H1 (cell line): ENCODE measurements at regions not wholly inside any gene's neighbourhood (a gene's known extent, or its start where the extent isn't known, plus 50 kb on each side); places are given as distances from the start of the nearest gene placed in this dataset.

ENCODE experiments used
- CTCF ChIA-PET: fragments of 300-600 bp; sonication (Branson Sonifier 250); formaldehyde crosslinking; loops from one replicate; lab custom pipeline; 2021; ENCODE audit not compliant: partially characterized antibody; lab: Charles Lee
- POLR2A ChIA-PET: fragments of 300-600 bp; sonication (Branson Sonifier 250); formaldehyde crosslinking; loops from one replicate; lab custom pipeline; 2021; ENCODE audit warnings: inconsistent platforms; ENCODE audit not compliant: partially characterized antibody; lab: Charles Lee
- DNase-seq, 2 experiments: peaks; one replicate each; pipeline versions ENCODE4 v3.0.0 to v3.0.0-alpha.2; 2010 to 2022; ENCODE audit warnings: low spot score in 2 of 2, low read depth in 1 of 2, mixed read lengths in 1 of 2
- FAIRE-seq: peaks from 2 replicates; lab custom pipeline; 2011; peaks lifted over from hg19 to GRCh38; lab: Jason Lieb, UNC
- H2AFZ ChIP-seq: 2 replicates; pipeline ENCODE4 v1.8.1; 2012; ENCODE audit warnings: low read length, inconsistent platforms
- H2AK5ac ChIP-seq: 2 replicates; pipeline ENCODE4 v1.6.1; 2013; ENCODE audit warnings: low read depth, low read length
- H2BK120ac ChIP-seq: replicated peaks from 2 replicates; pipeline ENCODE3; 2013; ENCODE audit warnings: low read depth, low read length, inconsistent platforms
- H2BK12ac ChIP-seq: 2 replicates; pipeline ENCODE4 v1.6.1; 2013; ENCODE audit warnings: low read depth, low read length
- H2BK15ac ChIP-seq: 2 replicates; pipeline ENCODE4 v1.6.1; 2013; ENCODE audit warnings: low read length
- H2BK20ac ChIP-seq: 2 replicates; pipeline ENCODE4 v1.6.1; 2013; ENCODE audit warnings: low read length
- H2BK5ac ChIP-seq: 2 replicates; pipeline ENCODE4 v1.6.1; 2013; ENCODE audit warnings: low read depth, low read length
- H3K14ac ChIP-seq: 2 replicates; pipeline ENCODE4 v1.6.1; 2013; ENCODE audit warnings: inconsistent platforms; ENCODE audit not compliant: insufficient read length
- H3K18ac ChIP-seq: 2 replicates; pipeline ENCODE4 v1.6.1; 2013; ENCODE audit warnings: low read length; ENCODE audit errors: extremely low read depth
- H3K23ac ChIP-seq: 2 replicates; pipeline ENCODE4 v1.6.1; 2013; ENCODE audit warnings: inconsistent platforms; ENCODE audit not compliant: insufficient read length
- H3K23me2 ChIP-seq: 2 replicates; pipeline ENCODE4 v1.6.1; 2013; ENCODE audit warnings: low read depth, low read length
- H3K27ac ChIP-seq: 2 replicates; pipeline ENCODE4 v1.6.1; 2011; ENCODE audit warnings: low read depth, low read length, inconsistent platforms
- H3K27me3 ChIP-seq, 4 experiments: replicated peaks in 1 of 4; 1 replicate in 1 of 4; 2 replicates in 3 of 4; pipeline versions ENCODE4 v1.6.1 to v1.8.1; 2011 to 2013; ENCODE audit warnings: low read length in 3 of 4, mild to moderate bottlenecking in 3 of 4, inconsistent platforms in 2 of 4, mixed read lengths in 2 of 4, moderate library complexity in 1 of 4; ENCODE audit not compliant: control insufficient read depth in 3 of 4, insufficient read depth in 3 of 4; ENCODE audit errors: extremely low read depth in 1 of 4
- H3K36me3 ChIP-seq, 4 experiments: 2 replicates each; pipeline versions ENCODE4 v1.6.1 to v1.8.1; 2011 to 2013; ENCODE audit warnings: mild to moderate bottlenecking in 4 of 4, low read length in 3 of 4, moderate library complexity in 2 of 4, control low read depth in 1 of 4, inconsistent platforms in 1 of 4; ENCODE audit not compliant: insufficient read depth in 4 of 4, control insufficient read depth in 2 of 4
- H3K4ac ChIP-seq: replicated peaks from 2 replicates; pipeline ENCODE3; 2013; ENCODE audit warnings: low read length, low read depth, mixed read lengths, inconsistent platforms; ENCODE audit not compliant: insufficient read length
- H3K4me1 ChIP-seq, 4 experiments: replicated peaks in 1 of 4; 1 replicate in 1 of 4; 2 replicates in 3 of 4; pipeline versions ENCODE4 v1.6.1 to v1.8.1; 2011 to 2013; ENCODE audit warnings: low read length in 3 of 4, inconsistent platforms in 2 of 4, mixed read lengths in 1 of 4; ENCODE audit not compliant: insufficient read depth in 4 of 4, control insufficient read depth in 3 of 4
- H3K4me2 ChIP-seq, 2 experiments: 2 replicates each; pipeline versions ENCODE4 v1.6.1 to v1.8.1; 2011 to 2013; ENCODE audit warnings: low read depth in 2 of 2, low read length in 2 of 2, control low read depth in 1 of 2, inconsistent platforms in 1 of 2, mild to moderate bottlenecking in 1 of 2; ENCODE audit not compliant: insufficient read depth in 1 of 2
- H3K4me3 ChIP-seq, 4 experiments: fragments of 200-600, 300-600 bp in 1 of 4; sonication (generic), shearing (Covaris generic), sonication (Bioruptor Twin) in 1 of 4; 2 replicates each; pipeline versions ENCODE4 v1.5.1 to v1.8.1; 2011 to 2016; ENCODE audit warnings: low read length in 4 of 4, low read depth in 3 of 4, control low read depth in 2 of 4, inconsistent platforms in 2 of 4, mild to moderate bottlenecking in 2 of 4, mixed read lengths in 1 of 4, moderate library complexity in 1 of 4; ENCODE audit not compliant: insufficient read depth in 2 of 4; ENCODE audit errors: extremely low read depth in 1 of 4
- H3K56ac ChIP-seq: replicated peaks from 2 replicates; pipeline ENCODE3; 2013; ENCODE audit warnings: low read depth, mild to moderate bottlenecking, mixed read lengths, low read length, inconsistent platforms; ENCODE audit not compliant: insufficient read length
- H3K79me1 ChIP-seq: 2 replicates; pipeline ENCODE4 v1.6.1; 2013; ENCODE audit warnings: low read depth, low read length, control low read depth
- H3K79me2 ChIP-seq, 2 experiments: 2 replicates each; pipeline versions ENCODE4 v1.6.1 to v1.8.1; 2012 to 2013; ENCODE audit warnings: low read length in 2 of 2, mild to moderate bottlenecking in 2 of 2, inconsistent platforms in 1 of 2; ENCODE audit not compliant: insufficient read depth in 2 of 2, control insufficient read depth in 1 of 2
- H3K9ac ChIP-seq, 4 experiments: replicated peaks in 1 of 4; 1 replicate in 1 of 4; 2 replicates in 3 of 4; pipeline versions ENCODE4 v1.6.1 to v1.8.1; 2011 to 2013; ENCODE audit warnings: low read depth in 3 of 4, low read length in 3 of 4, control low read depth in 2 of 4, mild to moderate bottlenecking in 2 of 4, moderate library complexity in 2 of 4, inconsistent platforms in 1 of 4; ENCODE audit errors: extremely low read depth in 1 of 4
- H3K9me3 ChIP-seq, 2 experiments: 2 replicates each; pipeline versions ENCODE4 v1.6.1 to v1.8.1; 2012 to 2013; ENCODE audit warnings: mild to moderate bottlenecking in 2 of 2, moderate library complexity in 2 of 2, control low read depth in 1 of 2, inconsistent platforms in 1 of 2, low read depth in 1 of 2, low read length in 1 of 2, mixed read lengths in 1 of 2; ENCODE audit not compliant: insufficient read depth in 2 of 2
- H4K20me1 ChIP-seq, 2 experiments: replicated peaks in 1 of 2; 2 replicates each; pipeline versions ENCODE3 to v1.8.1; 2011 to 2013; ENCODE audit warnings: inconsistent platforms in 2 of 2, low read length in 2 of 2, mild to moderate bottlenecking in 1 of 2; ENCODE audit not compliant: insufficient read depth in 2 of 2, control insufficient read depth in 1 of 2
- H4K5ac ChIP-seq: 2 replicates; pipeline ENCODE4 v1.6.1; 2013; ENCODE audit warnings: low read length, low read depth, mixed read lengths, inconsistent platforms; ENCODE audit not compliant: insufficient read length
- H4K8ac ChIP-seq: 2 replicates; pipeline ENCODE4 v1.8.0; 2013; ENCODE audit warnings: mild to moderate bottlenecking, moderate library complexity, low read length, inconsistent platforms; ENCODE audit not compliant: insufficient read depth; ENCODE audit errors: extremely low read depth
- H4K91ac ChIP-seq: replicated peaks from 2 replicates; pipeline ENCODE3; 2013; ENCODE audit warnings: low read length, mixed read lengths, inconsistent platforms; ENCODE audit not compliant: insufficient read length
- CREB1 ChIP-seq: IDR thresholded peaks from 2 replicates; pipeline ENCODE4 v1.6.1; 2012; ENCODE audit warnings: inconsistent platforms
- JUN ChIP-seq: IDR thresholded peaks from 2 replicates; pipeline ENCODE4 v1.6.1; 2011; ENCODE audit warnings: low read depth, mild to moderate bottlenecking, improper control_type of control experiment, low read length
- JUND ChIP-seq: IDR thresholded peaks from 2 replicates; pipeline ENCODE4 v1.6.1; 2011; ENCODE audit warnings: mild to moderate bottlenecking, improper control_type of control experiment, low read length
- KDM1A ChIP-seq: fragments of 200-600, 300-600 bp; sonication (generic); IDR thresholded peaks from 2 replicates; pipeline ENCODE4 v1.7.1; 2016; ENCODE audit warnings: mild to moderate bottlenecking, low read length, borderline replicate concordance
- KDM5A ChIP-seq: fragments of 200-600 bp; IDR thresholded peaks from 2 replicates; pipeline ENCODE4 v1.7.1; 2012; ENCODE audit warnings: mild to moderate bottlenecking, low read length, inconsistent platforms, mixed read lengths
- NRF1 ChIP-seq: IDR thresholded peaks from 2 replicates; pipeline ENCODE4 v1.6.1; 2011; ENCODE audit warnings: mild to moderate bottlenecking, low read depth, low read length, improper control_type of control experiment
- POU5F1 ChIP-seq: IDR thresholded peaks from 2 replicates; pipeline ENCODE4 v1.6.1; 2011; ENCODE audit warnings: low read depth, mild to moderate bottlenecking, low read length, moderate library complexity
- RNF2 ChIP-seq: fragments of 200-900, 300-1000 bp; sonication (generic); IDR thresholded peaks from 2 replicates; pipeline ENCODE4 v1.7.1; 2016; ENCODE audit warnings: borderline replicate concordance, low read depth, mild to moderate bottlenecking, antibody characterized with exemption, low read length; ENCODE audit not compliant: poor library complexity, severe bottlenecking; ENCODE audit errors: missing control alignments
- SAP30 ChIP-seq: fragments of 300-600 bp; sonication (generic); IDR thresholded peaks from 2 replicates; pipeline ENCODE4 v1.7.1; 2012; ENCODE audit warnings: low read length, moderate library complexity, mild to moderate bottlenecking, inconsistent platforms; ENCODE audit not compliant: insufficient read depth, insufficient replicate concordance
- SP1 ChIP-seq: IDR thresholded peaks from 2 replicates; pipeline ENCODE4 v1.6.1; 2011; ENCODE audit warnings: low read depth, low read length
- TAF7 ChIP-seq: optimal IDR thresholded peaks from 2 replicates; pipeline ENCODE3; 2011; ENCODE audit warnings: low read depth, mild to moderate bottlenecking, inconsistent platforms, low read length, moderate library complexity, borderline replicate concordance
- TBP ChIP-seq: IDR thresholded peaks from 2 replicates; pipeline ENCODE4 v1.6.1; 2011; ENCODE audit warnings: low read depth, low read length, improper control_type of control experiment
- TCF12 ChIP-seq: IDR thresholded peaks from 2 replicates; pipeline ENCODE4 v1.6.1; 2011; ENCODE audit warnings: low read depth, mild to moderate bottlenecking, low read length
- TEAD4 ChIP-seq: IDR thresholded peaks from 2 replicates; pipeline ENCODE4 v1.6.1; 2012; ENCODE audit warnings: low read depth, low read length, inconsistent platforms, mixed read lengths
- YY1 ChIP-seq: IDR thresholded peaks from 2 replicates; pipeline ENCODE4 v1.6.1; 2011; ENCODE audit warnings: low read depth, mild to moderate bottlenecking, low read length

DNA sequence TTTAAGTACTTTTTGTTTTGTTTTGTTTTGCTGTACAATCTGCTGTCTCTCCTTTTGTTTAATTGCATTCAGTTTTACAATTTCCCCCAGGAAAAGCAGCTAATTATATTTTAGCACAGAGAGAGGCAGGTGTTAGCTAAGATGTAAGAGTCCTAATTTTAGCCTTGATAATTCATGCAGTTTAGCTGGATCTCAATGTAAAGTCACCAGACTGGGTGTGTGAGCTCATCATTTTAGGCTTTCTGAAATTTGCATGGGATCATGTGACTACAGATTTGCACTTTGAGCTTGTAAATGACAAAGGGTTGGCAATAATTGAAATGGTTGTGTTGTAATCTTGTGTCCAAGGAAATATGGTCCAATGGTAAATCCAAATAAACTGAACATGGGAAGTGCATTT lies 68.5 kb downstream of the ETAA1 start:
- DNase-seq (no peak), FAIRE-seq (no peak)
- H3K27me3 ChIP-seq, result no peaks in the 10 kb centered on the region
- H4K8ac ChIP-seq, result no peak overlapping the region
- no peak overlapping the region for H2AFZ ChIP-seq
- no peak overlapping the region for H3K18ac ChIP-seq
- no peak overlapping the region for H3K27ac ChIP-seq
- H4K91ac ChIP-seq, result no peak overlapping the region
- no peak overlapping the region for H3K9ac ChIP-seq
- H3K56ac ChIP-seq, result no peak overlapping the region
- no peaks in the 10 kb centered on the region for H3K9me3 ChIP-seq
- H3K79me1 ChIP-seq, result no peaks in the 10 kb centered on the region
- H2BK15ac ChIP-seq, result no peak overlapping the region
- ChIA-PET CTCF (interaction anchor here (0.6 to 1.7 kb wide), 3 partner anchors 10 to 450 kb away, joined by 3 to 8 read pairs (median 5); no protein-coding TSS in a partner anchor), POLR2A (no interaction called here)
- H2BK5ac ChIP-seq, result no peak overlapping the region
- no peaks in the 10 kb centered on the region for H3K4me1 ChIP-seq
- H3K4ac ChIP-seq, result no peak overlapping the region
- TF ChIP-seq SAP30, result no peak
- TF ChIP-seq NRF1, result no peak
- TF ChIP-seq TBP, result no peak
- no peak for TF ChIP-seq KDM1A
- no peak for TF ChIP-seq RNF2
- TF ChIP-seq POU5F1, result no peak
- TF ChIP-seq KDM5A, result no peak
- no peak for TF ChIP-seq CREB1
- no peak for TF ChIP-seq TEAD4
- no peak for TF ChIP-seq JUN
- no peak for TF ChIP-seq TCF12
- no peak for TF ChIP-seq SP1
- TF ChIP-seq JUND, result no peak
- no peak for TF ChIP-seq TAF7
- TF ChIP-seq YY1, result no peak
- H3K4me2 ChIP-seq, result no peak overlapping the region
- H3K14ac ChIP-seq, result no peak overlapping the region
- H4K20me1 ChIP-seq, result no peaks in the 10 kb centered on the region
- H3K23me2 ChIP-seq, result no peaks in the 10 kb centered on the region
- no peaks in the 10 kb centered on the region for H3K79me2 ChIP-seq
- no peak overlapping the region for H2BK120ac ChIP-seq
- no peak overlapping the region for H3K4me3 ChIP-seq
- H2BK12ac ChIP-seq, result no peak overlapping the region
- no peaks in the 10 kb centered on the region for H3K36me3 ChIP-seq
- H3K23ac ChIP-seq, result no peak overlapping the region
- H2BK20ac ChIP-seq, result no peak overlapping the region
- no peak overlapping the region for H4K5ac ChIP-seq
- no peak overlapping the region for H2AK5ac ChIP-seq
